DMS114 treated with DMSO at 0.1 percent for 48 hours (cell line): ENCODE measurements at regions not wholly inside any gene's neighbourhood (a gene's known extent, or its start where the extent isn't known, plus 50 kb on each side); places are given as distances from the start of the nearest gene placed in this dataset.

Source experiments
- DNase-seq: peaks from one replicate; lab custom pipeline; 2025; ENCODE audit not compliant: unreplicated experiment; lab: John Stamatoyannopoulos, UW

GRCh38 chr5:53361708-53362107 is 118.7 kb upstream of the FST start:
- no peak for DNase-seq

- no peak for DNase-seq
Observed at GRCh38 chr5:53362521-53362941, 117.9 kb upstream of the FST start.

- no peak for DNase-seq
Observed at GRCh38 chr5:53364061-53364460, 116.4 kb upstream of the FST start.

GRCh38 chr5:53366245-53366644 is 114.2 kb upstream of the FST start:
- no peak for DNase-seq

GRCh38 chr5:53367727-53368126 is 112.7 kb upstream of the FST start:
- DNase-seq: no peak

GRCh38 chr5:53368516-53368915 is 111.9 kb upstream of the FST start:
- DNase-seq: no peak

- no peak for DNase-seq
Observed at GRCh38 chr5:53368966-53369605, 111.3 kb upstream of the FST start.

- DNase-seq: no peak
Observed at GRCh38 chr5:53369681-53370080, 110.7 kb upstream of the FST start.

- DNase-seq: no peak
Observed at GRCh38 chr5:53373451-53374158, 106.8 kb upstream of the FST start.

GRCh38 chr5:53376853-53377252 is 103.6 kb upstream of the FST start:
- DNase-seq: no peak

- no peak for DNase-seq
Observed at GRCh38 chr5:53378190-53378589, 102.2 kb upstream of the FST start.

GRCh38 chr5:53378590-53379247 is 101.7 kb upstream of the FST start:
- no peak for DNase-seq

GRCh38 chr5:53386341-53386740 is 94.1 kb upstream of the FST start:
- DNase-seq: no peak

GRCh38 chr5:53389093-53389492 is 91.3 kb upstream of the FST start:
- DNase-seq: no peak

- no peak for DNase-seq
Observed at GRCh38 chr5:53392073-53392472, 88.4 kb upstream of the FST start.

GRCh38 chr5:53394808-53395207 is 85.6 kb upstream of the FST start:
- no peak for DNase-seq

- DNase-seq: no peak
Observed at GRCh38 chr5:53397141-53397757, 83.2 kb upstream of the FST start.

GRCh38 chr5:53397845-53398244 is 82.6 kb upstream of the FST start:
- DNase-seq: no peak

GRCh38 chr5:53399926-53400697 is 80.3 kb upstream of the FST start:
- no peak for DNase-seq

GRCh38 chr5:53403291-53403690 is 77.1 kb upstream of the FST start:
- no peak for DNase-seq

- no peak for DNase-seq
Observed at GRCh38 chr5:53403758-53404157, 76.7 kb upstream of the FST start.
